ENCODE measurements at regions not wholly inside any gene's neighbourhood (a gene's known extent, or its start where the extent isn't known, plus 50 kb on each side); places are given as distances from the start of the nearest gene placed in this dataset.
"Not testable (repeated sequence)": the region's sequence is repeated elsewhere in the genome, so short reads cannot be mapped to it uniquely, and the experiment has no call there.

- Histone ChIP-seq H3K4me3 (no peak overlapping the region), H3K27ac (no peak overlapping the region), H3K4me1 (replicated peaks in 1 of 2) (no peaks in the 10 kb centered on the region)
- no peak for ATAC-seq (replicated peaks in 6 of 8)
- in situ Hi-C loops (cut with MboI; ENCODE audit: low pct_unique_long_range_greater_than_20kb in 2 of 9, low sequenced_read_pairs in 9 of 9, unreplicated experiment in 9 of 9): no loop called here
These were observed 517.3 kb downstream of the DIPK2A start for GRCh38 chr3:144488927-144489326.

GRCh38 chr3:144491333-144491732, 519.7 kb downstream of the DIPK2A start:
- in situ Hi-C loops (cut with MboI; ENCODE audit: low pct_unique_long_range_greater_than_20kb in 2 of 9, low sequenced_read_pairs in 9 of 9, unreplicated experiment in 9 of 9): no loop called here
- Histone ChIP-seq H3K27ac (no peak overlapping the region), H3K4me3 (no peak overlapping the region), H3K4me1 (replicated peaks in 1 of 2) (no peaks in the 10 kb centered on the region)
- ATAC-seq (replicated peaks in 6 of 8): no peak

GRCh38 chr3:144494651-144495050, 523.0 kb downstream of the DIPK2A start:
- in situ Hi-C loops (cut with MboI; ENCODE audit: low pct_unique_long_range_greater_than_20kb in 2 of 9, low sequenced_read_pairs in 9 of 9, unreplicated experiment in 9 of 9); H3K27ac ChIP-seq; H3K4me3 ChIP-seq; ATAC-seq (replicated peaks in 6 of 8); H3K4me1 ChIP-seq (replicated peaks in 1 of 2): not testable (repeated sequence)
- 80 to 100% (median 92%) methylated on average over 3 to 6 of the region's 20 CpGs; no CpG with 5 or more reads in 2 of the 10 experiments for WGBS, 10 experiments

GRCh38 chr3:144496141-144496835, 524.7 kb downstream of the DIPK2A start:
- WGBS, 10 experiments: 4 to 87% (median 71%) methylated on average over 1 to 4 of the region's 4 CpGs
- Histone ChIP-seq H3K4me3 (no peak overlapping the region), H3K27ac (no peak overlapping the region), H3K4me1 (replicated peaks in 1 of 2) (peaks cover 0 to 1% of the 10 kb centered on the region in 2 donors)
- in situ Hi-C loops (cut with MboI; ENCODE audit: low pct_unique_long_range_greater_than_20kb in 2 of 9, low sequenced_read_pairs in 9 of 9, unreplicated experiment in 9 of 9): no loop called here
- ATAC-seq (replicated peaks in 6 of 8): no peak

- in situ Hi-C loops (cut with MboI; ENCODE audit: low pct_unique_long_range_greater_than_20kb in 2 of 9, low sequenced_read_pairs in 9 of 9, unreplicated experiment in 9 of 9): no loop called here
- no peak overlapping the region for H3K27ac ChIP-seq
- WGBS, 10 experiments: 80 to 100% (median 94%) methylated on average over 1 to 2 of the region's 2 CpGs; no CpG with 5 or more reads in 5 of the 10 experiments
These were observed 525.8 kb downstream of the DIPK2A start for GRCh38 chr3:144497452-144497851.

GRCh38 chr3:144499001-144499930, 527.6 kb downstream of the DIPK2A start:
- in situ Hi-C loops (cut with MboI; ENCODE audit: low pct_unique_long_range_greater_than_20kb in 2 of 9, low sequenced_read_pairs in 9 of 9, unreplicated experiment in 9 of 9): no loop called here
- Histone ChIP-seq H3K4me3 (no peak overlapping the region), H3K4me1 (replicated peaks in 1 of 2) (peaks cover 5 to 11% of the 10 kb centered on the region in 2 donors), H3K27ac (no peak overlapping the region)
- peak in 2 of 8 experiments; percentile 72 to 77 for ATAC-seq (replicated peaks in 6 of 8)
- WGBS, 10 experiments: 0 to 100% (median 30%) methylated on average over 1 to 2 of the region's 2 CpGs; no CpG with 5 or more reads in 1 of the 10 experiments

More at GRCh38 chr3:144497452-144497851, 525.8 kb downstream of the DIPK2A start:
- peaks cover 5 to 11% of the 10 kb centered on the region in 2 donors for H3K4me1 ChIP-seq (replicated peaks in 1 of 2)
- ATAC-seq (replicated peaks in 6 of 8): no peak
- no peak overlapping the region for H3K4me3 ChIP-seq

GRCh38 chr3:144501467-144501866, 529.8 kb downstream of the DIPK2A start:
- ATAC-seq (replicated peaks in 6 of 8): peak in 4 of 8 experiments; percentile 56 to 87 (median 69)
- H3K4me1 ChIP-seq (replicated peaks in 1 of 2): peaks cover 5 to 11% of the 10 kb centered on the region in 2 donors
- H3K4me3 ChIP-seq: no peak overlapping the region
- 0 to 75% (median 29%) methylated on average over 1 of the region's 1 CpG; no CpG with 5 or more reads in 3 of the 10 experiments for WGBS, 10 experiments
- in situ Hi-C loops (cut with MboI; ENCODE audit: low pct_unique_long_range_greater_than_20kb in 2 of 9, low sequenced_read_pairs in 9 of 9, unreplicated experiment in 9 of 9): no loop called here
- no peak overlapping the region for H3K27ac ChIP-seq

- no peak overlapping the region for H3K27ac ChIP-seq
- H3K4me1 ChIP-seq (replicated peaks in 1 of 2): peaks cover 5 to 11% of the 10 kb centered on the region in 2 donors
- 29 to 63% (median 40%) methylated on average over 1 to 4 of the region's 4 CpGs; no CpG with 5 or more reads in 2 of the 10 experiments for WGBS, 10 experiments
- in situ Hi-C loops (cut with MboI; ENCODE audit: low pct_unique_long_range_greater_than_20kb in 2 of 9, low sequenced_read_pairs in 9 of 9, unreplicated experiment in 9 of 9): no loop called here
- ATAC-seq (replicated peaks in 6 of 8): peak in 1 of 8 experiments; percentile 36
- no peak overlapping the region for H3K4me3 ChIP-seq
These were observed 530.8 kb downstream of the DIPK2A start for GRCh38 chr3:144502402-144502801.

GRCh38 chr3:144506375-144506774, 534.8 kb downstream of the DIPK2A start:
- in situ Hi-C loops (cut with MboI; ENCODE audit: low pct_unique_long_range_greater_than_20kb in 2 of 9, low sequenced_read_pairs in 9 of 9, unreplicated experiment in 9 of 9); H3K27ac ChIP-seq: not testable (repeated sequence)
- 0 to 100% (median 97%) methylated on average over 1 to 4 of the region's 4 CpGs; no CpG with 5 or more reads in 4 of the 10 experiments for WGBS, 10 experiments

GRCh38 chr3:144511346-144511745, 539.7 kb downstream of the DIPK2A start:
- H3K4me3 ChIP-seq: no peak overlapping the region
- in situ Hi-C loops (cut with MboI; ENCODE audit: low pct_unique_long_range_greater_than_20kb in 2 of 9, low sequenced_read_pairs in 9 of 9, unreplicated experiment in 9 of 9): no loop called here
- no peak for ATAC-seq (replicated peaks in 6 of 8)
- H3K27ac ChIP-seq: no peak overlapping the region
- H3K4me1 ChIP-seq (replicated peaks in 1 of 2): no peaks in the 10 kb centered on the region
- 19 to 95% (median 57%) methylated on average over 1 to 3 of the region's 3 CpGs for WGBS, 10 experiments

More at GRCh38 chr3:144506375-144506774, 534.8 kb downstream of the DIPK2A start:
- not testable (repeated sequence) for H3K4me3 ChIP-seq; H3K4me1 ChIP-seq (replicated peaks in 1 of 2); ATAC-seq (replicated peaks in 6 of 8)

- no peak overlapping the region for H3K27ac ChIP-seq
- no peak for ATAC-seq (replicated peaks in 6 of 8)
- in situ Hi-C loops (cut with MboI; ENCODE audit: low pct_unique_long_range_greater_than_20kb in 2 of 9, low sequenced_read_pairs in 9 of 9, unreplicated experiment in 9 of 9): no loop called here
- H3K4me1 ChIP-seq (replicated peaks in 1 of 2): peaks cover 0 to 4% of the 10 kb centered on the region in 2 donors
- no peak overlapping the region for H3K4me3 ChIP-seq
These were observed 544.4 kb downstream of the DIPK2A start for GRCh38 chr3:144516026-144516425.

- Histone ChIP-seq H3K4me3 (no peak overlapping the region), H3K4me1 (replicated peaks in 1 of 2) (peaks cover 0 to 4% of the 10 kb centered on the region in 2 donors), H3K27ac (no peak overlapping the region)
- no peak for ATAC-seq (replicated peaks in 6 of 8)
- WGBS, 10 experiments: 0 to 100% (median 78%) methylated on average over 1 of the region's 1 CpG; no CpG with 5 or more reads in 1 of the 10 experiments
- in situ Hi-C loops (cut with MboI; ENCODE audit: low pct_unique_long_range_greater_than_20kb in 2 of 9, low sequenced_read_pairs in 9 of 9, unreplicated experiment in 9 of 9): no loop called here
These were observed 545.0 kb downstream of the DIPK2A start for GRCh38 chr3:144516589-144516988.

- 0 to 100% (median 63%) methylated on average over 1 of the region's 1 CpG; no CpG with 5 or more reads in 2 of the 10 experiments for WGBS, 10 experiments
- Histone ChIP-seq H3K27ac (no peak overlapping the region), H3K4me3 (no peak overlapping the region), H3K4me1 (replicated peaks in 1 of 2) (peaks cover 0 to 4% of the 10 kb centered on the region in 2 donors)
- in situ Hi-C loops (cut with MboI; ENCODE audit: low pct_unique_long_range_greater_than_20kb in 2 of 9, low sequenced_read_pairs in 9 of 9, unreplicated experiment in 9 of 9): no loop called here
- no peak for ATAC-seq (replicated peaks in 6 of 8)
These were observed 549.5 kb downstream of the DIPK2A start for GRCh38 chr3:144521131-144521530.

Data from motor neuron (in vitro differentiated cells).